ENCODE measurements at regions not wholly inside any gene's neighbourhood (a gene's known extent, or its start where the extent isn't known, plus 50 kb on each side); places are given as distances from the start of the nearest gene placed in this dataset.

DNA sequence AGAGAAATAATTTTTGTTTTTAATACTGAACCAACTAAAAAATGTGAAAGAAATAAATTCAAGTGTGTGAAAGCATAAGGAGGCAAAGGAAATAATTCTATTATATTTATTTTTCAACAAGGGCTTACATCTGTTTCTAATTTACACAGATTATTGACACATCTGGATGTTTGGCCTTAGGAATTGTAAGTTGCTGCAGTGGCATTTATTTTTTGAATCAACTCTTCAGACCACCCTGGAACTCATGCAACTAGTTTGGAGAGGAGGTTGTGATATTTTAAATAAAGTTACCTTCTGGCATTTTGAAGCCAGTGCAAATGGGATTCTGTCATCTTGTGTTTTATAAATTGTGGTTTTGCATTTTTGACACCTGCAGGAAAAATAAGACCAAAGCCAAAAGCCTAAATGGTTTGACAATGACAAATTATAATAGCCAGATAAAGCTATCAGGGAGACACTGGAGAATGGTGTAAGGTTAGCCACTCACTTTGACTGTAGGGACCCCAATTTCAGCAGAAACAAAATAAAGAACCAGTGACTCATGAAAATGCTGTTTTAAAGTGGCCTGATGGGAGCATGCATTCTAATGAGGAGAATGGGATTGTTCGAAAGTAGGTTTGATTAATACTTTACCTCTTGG is 192.9 kb downstream of the KLF5 start:
- no peak overlapping the region for H3K4me3 ChIP-seq (ENCODE audit: low read depth, low read length)
- CTCF ChIA-PET, result interaction anchor here (0.6 kb wide), 1 partner anchor 20 kb away, joined by 3 read pairs; no protein-coding TSS in a partner anchor
- POLR2A ChIA-PET, result no interaction called here
- no peaks in the 10 kb centered on the region for H3K36me3 ChIP-seq (ENCODE audit: control insufficient read depth, insufficient read depth, low read length)
- DNase-seq (ENCODE audit: low read depth), result no peak
- no peaks in the 10 kb centered on the region for H3K27me3 ChIP-seq (ENCODE audit: control insufficient read depth, insufficient read depth, low read length)
- TF ChIP-seq, protein P1, sequence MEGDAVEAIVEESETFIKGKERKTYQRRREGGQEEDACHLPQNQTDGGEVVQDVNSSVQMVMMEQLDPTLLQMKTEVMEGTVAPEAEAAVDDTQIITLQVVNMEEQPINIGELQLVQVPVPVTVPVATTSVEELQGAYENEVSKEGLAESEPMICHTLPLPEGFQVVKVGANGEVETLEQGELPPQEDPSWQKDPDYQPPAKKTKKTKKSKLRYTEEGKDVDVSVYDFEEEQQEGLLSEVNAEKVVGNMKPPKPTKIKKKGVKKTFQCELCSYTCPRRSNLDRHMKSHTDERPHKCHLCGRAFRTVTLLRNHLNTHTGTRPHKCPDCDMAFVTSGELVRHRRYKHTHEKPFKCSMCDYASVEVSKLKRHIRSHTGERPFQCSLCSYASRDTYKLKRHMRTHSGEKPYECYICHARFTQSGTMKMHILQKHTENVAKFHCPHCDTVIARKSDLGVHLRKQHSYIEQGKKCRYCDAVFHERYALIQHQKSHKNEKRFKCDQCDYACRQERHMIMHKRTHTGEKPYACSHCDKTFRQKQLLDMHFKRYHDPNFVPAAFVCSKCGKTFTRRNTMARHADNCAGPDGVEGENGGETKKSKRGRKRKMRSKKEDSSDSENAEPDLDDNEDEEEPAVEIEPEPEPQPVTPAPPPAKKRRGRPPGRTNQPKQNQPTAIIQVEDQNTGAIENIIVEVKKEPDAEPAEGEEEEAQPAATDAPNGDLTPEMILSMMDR (IDR thresholded peaks at IDR 0.05; ENCODE audit: insufficient read depth, low read depth, low read length), result no peak

DNA sequence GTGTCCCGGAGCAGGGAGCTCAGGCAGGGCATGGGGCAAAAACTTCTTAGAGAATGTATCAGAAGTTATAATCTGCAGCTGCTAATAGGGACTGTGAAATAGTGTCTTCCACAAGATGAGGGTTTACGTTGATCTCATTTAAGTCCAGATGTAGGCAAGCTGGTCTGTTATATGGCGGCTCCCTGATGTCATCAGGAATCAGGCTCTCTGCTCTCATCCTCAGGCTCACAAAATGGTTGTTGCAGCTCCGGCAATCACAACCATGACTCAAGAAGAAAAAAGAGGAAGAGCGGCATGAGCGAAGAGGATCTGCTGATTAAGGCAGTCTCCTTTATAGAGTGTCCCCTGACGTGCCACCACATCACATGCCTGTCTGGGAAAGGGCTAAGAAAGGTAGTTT is 191.3 kb downstream of the KLF5 start:
- POLR2A ChIA-PET, result interaction anchor here (0.5 kb wide), 1 partner anchor 181 kb away, joined by 6 read pairs; no protein-coding TSS in a partner anchor
- Histone ChIP-seq H3K36me3 (ENCODE audit: control insufficient read depth, insufficient read depth, low read length) (no peaks in the 10 kb centered on the region), H3K4me3 (ENCODE audit: low read depth, low read length) (no peak overlapping the region), H3K27me3 (ENCODE audit: control insufficient read depth, insufficient read depth, low read length) (no peaks in the 10 kb centered on the region)
- CTCF ChIA-PET, result interaction anchor here (0.6 to 1.4 kb wide), 3 partner anchors 8 to 271 kb away, joined by 3 to 4 read pairs (median 3); no protein-coding TSS in a partner anchor
- no peak for DNase-seq (ENCODE audit: low read depth)
- TF ChIP-seq, protein P1 (IDR thresholded peaks at IDR 0.05; ENCODE audit: insufficient read depth, low read depth, low read length), result no peak

DNA sequence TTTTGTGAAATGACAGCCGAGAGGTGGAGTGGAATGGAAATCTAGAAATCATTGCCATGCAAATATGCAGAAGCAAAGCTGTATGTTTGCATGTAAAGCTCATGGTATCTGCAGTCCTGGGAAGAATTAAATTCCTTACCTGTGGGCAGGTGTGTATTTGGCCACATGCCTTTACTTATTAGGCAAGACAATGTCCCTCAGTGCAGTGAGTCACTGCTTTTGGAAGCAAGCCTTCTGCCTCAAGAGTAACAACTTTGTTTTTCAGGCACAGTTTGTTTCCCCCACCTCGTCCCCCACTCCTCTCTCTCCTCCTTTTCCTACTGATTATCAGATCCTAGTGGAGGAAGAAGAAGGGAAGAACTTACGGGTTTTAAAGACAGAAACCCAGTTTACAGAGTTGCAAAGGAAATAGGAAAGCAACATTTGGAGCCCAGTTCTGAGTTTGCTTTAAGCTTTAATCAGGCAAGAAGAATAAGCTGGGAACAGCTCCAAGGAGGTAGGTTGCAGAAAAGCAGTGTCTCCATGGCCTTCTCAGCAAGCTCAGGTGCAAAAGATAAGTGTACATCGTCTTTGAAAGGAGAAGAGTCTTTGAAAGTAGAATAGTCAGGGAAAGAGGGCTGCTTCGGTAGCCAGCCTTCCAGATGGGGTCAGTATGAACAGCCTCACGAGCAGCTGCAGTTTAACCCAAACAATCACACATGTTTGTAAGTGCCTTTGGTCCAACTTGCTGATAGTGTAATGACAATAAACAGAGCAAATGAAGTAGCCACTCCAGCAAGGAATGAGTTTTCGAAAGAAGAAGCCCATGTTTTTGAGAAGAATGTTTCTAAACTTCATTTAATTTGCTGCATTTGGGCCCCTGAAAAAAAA is 190.1 kb downstream of the KLF5 start:
- TF ChIP-seq, protein P1 (IDR thresholded peaks at IDR 0.05; ENCODE audit: insufficient read depth, low read depth, low read length), result no peak
- H3K27me3 ChIP-seq (ENCODE audit: control insufficient read depth, insufficient read depth, low read length), result no peaks in the 10 kb centered on the region
- no peaks in the 10 kb centered on the region for H3K36me3 ChIP-seq (ENCODE audit: control insufficient read depth, insufficient read depth, low read length)
- ChIA-PET POLR2A (no interaction called here), CTCF (interaction anchor here (1.0 to 1.7 kb wide), 3 partner anchors 9 to 18 kb away, joined by 3 to 4 read pairs (median 4); no protein-coding TSS in a partner anchor)
- no peak for DNase-seq (ENCODE audit: low read depth)
- H3K4me3 ChIP-seq (ENCODE audit: low read depth, low read length), result no peak overlapping the region

DNA sequence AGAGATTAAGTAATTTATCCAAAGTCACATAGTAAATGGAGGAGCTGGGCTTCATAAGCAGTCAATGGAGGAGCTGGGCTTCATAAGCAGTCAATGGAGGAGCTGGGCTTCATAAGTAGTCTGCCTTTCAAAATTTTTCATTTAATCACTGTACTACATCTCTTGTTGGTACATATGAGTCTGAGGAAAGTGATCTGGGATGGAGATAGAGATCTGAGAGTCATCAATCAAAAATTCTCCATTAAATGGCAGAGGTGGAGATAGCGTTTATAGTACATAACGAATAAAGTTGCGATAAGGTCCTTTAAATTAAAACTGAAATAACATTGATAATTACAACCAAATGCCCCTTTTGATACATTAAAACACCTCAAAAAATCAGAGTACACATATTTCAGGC is 189.3 kb downstream of the KLF5 start:
- CTCF ChIA-PET, result interaction anchor here (0.9 to 1.7 kb wide), 2 partner anchors 16 to 17 kb away, joined by 3 to 4 read pairs; no protein-coding TSS in a partner anchor
- DNase-seq (ENCODE audit: low read depth), result no peak
- Histone ChIP-seq H3K27me3 (ENCODE audit: control insufficient read depth, insufficient read depth, low read length) (no peaks in the 10 kb centered on the region), H3K36me3 (ENCODE audit: control insufficient read depth, insufficient read depth, low read length) (no peaks in the 10 kb centered on the region), H3K4me3 (ENCODE audit: low read depth, low read length) (no peak overlapping the region)
- POLR2A ChIA-PET, result no interaction called here
- TF ChIP-seq, protein P1 (IDR thresholded peaks at IDR 0.05; ENCODE audit: insufficient read depth, low read depth, low read length), result no peak

DNA sequence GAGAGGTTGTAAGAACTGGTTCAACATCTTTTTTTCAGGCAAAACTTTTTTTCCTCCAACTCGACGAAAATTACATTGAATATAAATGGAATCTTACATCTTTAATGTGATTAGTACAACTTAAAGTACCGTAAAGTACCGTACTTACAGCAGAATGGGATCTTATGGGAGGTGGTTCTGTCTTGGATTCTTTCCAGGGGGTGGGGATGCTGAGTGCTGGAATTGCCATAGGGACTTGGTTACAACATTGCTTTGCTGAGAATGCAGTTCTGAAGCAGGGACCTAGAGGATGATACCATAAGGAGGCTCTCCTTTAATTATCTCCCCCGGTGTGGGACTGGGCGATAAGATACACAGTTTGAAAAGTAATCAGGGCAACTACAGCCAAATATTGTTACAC is 186.4 kb downstream of the KLF5 start:
- TF ChIP-seq, protein P1 (IDR thresholded peaks at IDR 0.05; ENCODE audit: insufficient read depth, low read depth, low read length), result no peak
- POLR2A ChIA-PET, result no interaction called here
- Histone ChIP-seq H3K36me3 (ENCODE audit: control insufficient read depth, insufficient read depth, low read length) (no peaks in the 10 kb centered on the region), H3K4me3 (ENCODE audit: low read depth, low read length) (no peak overlapping the region), H3K27me3 (ENCODE audit: control insufficient read depth, insufficient read depth, low read length) (no peaks in the 10 kb centered on the region)
- CTCF ChIA-PET, result no interaction called here
- no peak for DNase-seq (ENCODE audit: low read depth)
